ENCODE measurements at regions not wholly inside any gene's neighbourhood (a gene's known extent, or its start where the extent isn't known, plus 50 kb on each side); places are given as distances from the start of the nearest gene placed in this dataset.

- no peak for TF ChIP-seq CTCF (IDR thresholded peaks at IDR 0.05)
- no peak overlapping the region for H3K27ac Mint-ChIP-seq (ENCODE audit: unreplicated experiment)
- H3K27me3 Mint-ChIP-seq (ENCODE audit: unreplicated experiment), result no peaks in the 10 kb centered on the region
- H3K4me1 Mint-ChIP-seq (ENCODE audit: unreplicated experiment), result no peaks in the 10 kb centered on the region
- no peak overlapping the region for H3K4me3 Mint-ChIP-seq (ENCODE audit: unreplicated experiment)
- peaks cover 27% of the 10 kb centered on the region for H3K9me3 Mint-ChIP-seq (ENCODE audit: unreplicated experiment)
- no peak for DNase-seq (ENCODE audit: extremely low spot score, unreplicated experiment)
- no peaks in the 10 kb centered on the region for H3K36me3 Mint-ChIP-seq (ENCODE audit: unreplicated experiment)
Measured at GRCh38 chr20:29687438-29687837, 1570.0 kb upstream of the DEFB115 start.

- no peaks in the 10 kb centered on the region for H3K27me3 Mint-ChIP-seq (ENCODE audit: unreplicated experiment)
- no peak overlapping the region for H3K27ac Mint-ChIP-seq (ENCODE audit: unreplicated experiment)
- TF ChIP-seq CTCF (IDR thresholded peaks at IDR 0.05), result no peak
- peaks cover 31% of the 10 kb centered on the region for H3K9me3 Mint-ChIP-seq (ENCODE audit: unreplicated experiment)
- H3K4me1 Mint-ChIP-seq (ENCODE audit: unreplicated experiment), result no peaks in the 10 kb centered on the region
- no peak for DNase-seq (ENCODE audit: extremely low spot score, unreplicated experiment)
- H3K4me3 Mint-ChIP-seq (ENCODE audit: unreplicated experiment), result no peak overlapping the region
- H3K36me3 Mint-ChIP-seq (ENCODE audit: unreplicated experiment), result no peaks in the 10 kb centered on the region
Measured at GRCh38 chr20:29689411-29690225, 1567.8 kb upstream of the DEFB115 start.

- H3K36me3 Mint-ChIP-seq (ENCODE audit: unreplicated experiment), result peaks cover 2% of the 10 kb centered on the region
- H3K4me3 Mint-ChIP-seq (ENCODE audit: unreplicated experiment), result no peak overlapping the region
- no peak overlapping the region for H3K27ac Mint-ChIP-seq (ENCODE audit: unreplicated experiment)
- H3K9me3 Mint-ChIP-seq (ENCODE audit: unreplicated experiment), result peaks cover 38% of the 10 kb centered on the region
- no peaks in the 10 kb centered on the region for H3K4me1 Mint-ChIP-seq (ENCODE audit: unreplicated experiment)
- TF ChIP-seq CTCF (IDR thresholded peaks at IDR 0.05), result no peak
- H3K27me3 Mint-ChIP-seq (ENCODE audit: unreplicated experiment), result no peaks in the 10 kb centered on the region
- DNase-seq (ENCODE audit: extremely low spot score, unreplicated experiment), result no peak
Measured at GRCh38 chr20:29690274-29690673, 1567.2 kb upstream of the DEFB115 start.

- no peak for TF ChIP-seq CTCF (IDR thresholded peaks at IDR 0.05)
- H3K36me3 Mint-ChIP-seq (ENCODE audit: unreplicated experiment), result no peaks in the 10 kb centered on the region
- H3K27ac Mint-ChIP-seq (ENCODE audit: unreplicated experiment), result no peak overlapping the region
- H3K4me3 Mint-ChIP-seq (ENCODE audit: unreplicated experiment), result no peak overlapping the region
- H3K9me3 Mint-ChIP-seq (ENCODE audit: unreplicated experiment), result peaks cover 32% of the 10 kb centered on the region
- DNase-seq (ENCODE audit: extremely low spot score, unreplicated experiment), result no peak
- H3K4me1 Mint-ChIP-seq (ENCODE audit: unreplicated experiment), result no peaks in the 10 kb centered on the region
- H3K27me3 Mint-ChIP-seq (ENCODE audit: unreplicated experiment), result no peaks in the 10 kb centered on the region
Measured at GRCh38 chr20:29740601-29740950, 1516.9 kb upstream of the DEFB115 start.

- DNase-seq (ENCODE audit: extremely low spot score, unreplicated experiment), result no peak
- no peak for TF ChIP-seq CTCF (IDR thresholded peaks at IDR 0.05)
Measured at GRCh38 chr20:29740951-29741593, 1516.4 kb upstream of the DEFB115 start.

More at GRCh38 chr20:29740951-29741593, 1516.4 kb upstream of the DEFB115 start:
- Mint-ChIP-seq H3K4me3 (ENCODE audit: unreplicated experiment) (no peak overlapping the region), H3K4me1 (ENCODE audit: unreplicated experiment) (no peaks in the 10 kb centered on the region), H3K36me3 (ENCODE audit: unreplicated experiment) (no peaks in the 10 kb centered on the region), H3K27me3 (ENCODE audit: unreplicated experiment) (no peaks in the 10 kb centered on the region), H3K27ac (ENCODE audit: unreplicated experiment) (no peak overlapping the region), H3K9me3 (ENCODE audit: unreplicated experiment) (peaks cover 34% of the 10 kb centered on the region)
